ENCODE measurements at regions not wholly inside any gene's neighbourhood (a gene's known extent, or its start where the extent isn't known, plus 50 kb on each side); places are given as distances from the start of the nearest gene placed in this dataset.

- Histone ChIP-seq H3K4me1 (ENCODE audit: insufficient read depth, low read length) (no peaks in the 10 kb centered on the region), H3K4me2 (ENCODE audit: low read depth, low read length) (no peak overlapping the region), H2AFZ (ENCODE audit: low read length) (no peak overlapping the region), H3K27ac (ENCODE audit: extremely low read length, insufficient read depth, low read length) (no peak overlapping the region), H4K20me1 (ENCODE audit: insufficient read depth, low read length) (no peaks in the 10 kb centered on the region), H3K4me3 (replicated peaks in 1 of 3; ENCODE audit: insufficient read depth in 1 of 3, low read depth in 2 of 3, low read length in 3 of 3) (no peak overlapping the region), H3K9me3 (ENCODE audit: low read length) (peaks cover 72% of the 10 kb centered on the region), H3K36me3 (replicated peaks in 1 of 2; ENCODE audit: control insufficient read depth in 1 of 2, insufficient read depth in 2 of 2, low read length in 2 of 2) (no peaks in the 10 kb centered on the region), H3K9ac (ENCODE audit: insufficient read depth, low read depth, low read length) (no peak overlapping the region), H3K27me3 (ENCODE audit: control insufficient read depth in 1 of 2, insufficient read depth in 2 of 2, low read length in 2 of 2) (no peaks in the 10 kb centered on the region), H3K79me2 (ENCODE audit: insufficient read depth, low read length) (no peaks in the 10 kb centered on the region)
- BruUV-seq (replicated peaks), result no TSS peak
- 0% methylated on average over 1 of the region's 1 CpG for WGBS (ENCODE audit: low lambda C conversion rate)
- in situ Hi-C loops (cut with HindIII; ENCODE audit: extremely low pct_ligation_motif_present, low pct_unique_long_range_greater_than_20kb) (no loop called here), intact Hi-C loops (cut with micrococcal nuclease; ENCODE audit: unreplicated experiment) (no loop called here)
- FAIRE-seq (no peak), ATAC-seq (no peak), DNase-seq (ENCODE audit: low spot score) (no peak)
- POLR2A ChIA-PET, result no interaction called here
- TF ChIP-seq KDM1A (CRISPR knock-in tag; IDR thresholded peaks at IDR 0.05), result no peak
- no peak for TF ChIP-seq SRY (CRISPR knock-in tag; IDR thresholded peaks at IDR 0.05)
- no peak for TF ChIP-seq ZNF773 (CRISPR knock-in tag; IDR thresholded peaks at IDR 0.05; ENCODE audit: borderline replicate concordance)
- no peak for TF ChIP-seq ZNF232 (CRISPR knock-in tag; IDR thresholded peaks at IDR 0.05; ENCODE audit: borderline replicate concordance)
- TF ChIP-seq ZNF605 (CRISPR knock-in tag; IDR thresholded peaks at IDR 0.05), result no peak
- TF ChIP-seq ZNF614 (CRISPR knock-in tag; IDR thresholded peaks at IDR 0.05; ENCODE audit: borderline replicate concordance), result no peak
- TF ChIP-seq ZNF180 (CRISPR knock-in tag; IDR thresholded peaks at IDR 0.05; ENCODE audit: borderline replicate concordance, low read depth), result no peak
- TF ChIP-seq ZUFSP (CRISPR knock-in tag; IDR thresholded peaks at IDR 0.05; ENCODE audit: borderline replicate concordance), result no peak
- TF ChIP-seq NCOR1 (IDR thresholded peaks at IDR 0.05; ENCODE audit: borderline replicate concordance, low read length), result no peak
- TF ChIP-seq STAT6 (CRISPR knock-in tag; IDR thresholded peaks at IDR 0.05; ENCODE audit: borderline replicate concordance), result no peak
- TF ChIP-seq MYPOP (CRISPR knock-in tag; IDR thresholded peaks at IDR 0.05), result no peak
- no peak for TF ChIP-seq ZNF841 (CRISPR knock-in tag; IDR thresholded peaks at IDR 0.05; ENCODE audit: borderline replicate concordance)
- TF ChIP-seq FOSL1 (CRISPR knock-in tag; IDR thresholded peaks at IDR 0.05; ENCODE audit: borderline replicate concordance), result no peak
- TF ChIP-seq TEF (CRISPR knock-in tag; IDR thresholded peaks at IDR 0.05), result no peak
- CTCF ChIA-PET (ENCODE audit: low intra/inter-chr PET ratio, low total read pairs), result no interaction called here
These were observed 155.7 kb downstream of the AASDHPPT start for GRCh38 chr11:106233191-106233590.
